Activated T-cell treated with anti-CD3 and anti-CD28 coated beads, Interleukin-2, amount 50 U/mL, for 48 hours (primary cell): ENCODE measurements at regions not wholly inside any gene's neighbourhood (a gene's known extent, or its start where the extent isn't known, plus 50 kb on each side); places are given as distances from the start of the nearest gene placed in this dataset.
"Not testable (repeated sequence)": the region's sequence is repeated elsewhere in the genome, so short reads cannot be mapped to it uniquely, and the experiment has no call there.

Experiments
- DNase-seq, 2 experiments: peaks; one replicate each; pipeline ENCODE4 v3.0.0-alpha.2; 2020

GRCh38 chrX:124426288-124427169, 80.2 kb downstream of the SH2D1A start:
- DNase-seq, result no peak

GRCh38 chrX:124433186-124433585, 86.8 kb downstream of the SH2D1A start:
- DNase-seq, result no peak

DNA sequence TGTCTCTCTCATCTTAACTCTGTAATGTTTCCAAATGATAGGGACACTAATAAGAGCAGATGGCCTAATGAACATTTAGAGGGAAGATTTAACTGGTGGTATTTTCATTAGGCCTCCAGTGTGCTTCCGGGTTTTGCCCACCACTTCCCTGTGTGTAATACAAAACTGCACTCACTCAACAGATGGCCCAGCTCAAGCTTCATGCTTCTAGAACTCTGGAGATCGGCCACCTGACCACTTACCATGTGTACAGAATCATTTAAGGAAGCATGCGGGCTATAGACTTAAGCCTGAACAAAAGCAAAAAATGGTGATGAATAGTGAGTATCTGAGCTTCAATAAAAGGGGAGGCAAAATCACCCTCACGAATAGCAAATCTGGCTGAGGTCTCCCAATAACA, 89.3 kb downstream of the SH2D1A start:
- no peak for DNase-seq

- no peak for DNase-seq
Observed at GRCh38 chrX:124440695-124441094, 94.3 kb downstream of the SH2D1A start.

GRCh38 chrX:124441971-124442590, 95.7 kb downstream of the SH2D1A start:
- no peak for DNase-seq

DNA sequence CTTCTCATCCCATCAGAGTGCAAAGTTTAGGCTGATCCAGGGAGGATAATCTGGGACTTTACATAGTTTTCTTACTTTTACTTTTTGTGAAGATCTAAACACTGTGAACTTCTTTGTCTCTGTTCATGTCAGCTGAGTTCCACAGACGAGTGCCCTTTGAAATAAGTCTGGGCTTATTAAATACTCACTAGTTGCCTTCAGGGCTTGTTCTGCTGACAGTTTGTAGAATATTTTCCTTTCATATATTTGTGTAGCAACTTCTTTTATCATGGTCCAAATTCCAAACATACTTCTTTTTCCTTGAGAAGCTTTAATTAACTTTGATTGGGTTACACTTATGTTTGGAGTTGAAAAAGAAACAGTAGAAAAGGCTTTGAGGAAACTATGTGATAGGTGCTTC, 109.6 kb downstream of the SH2D1A start:
- no peak for DNase-seq

- DNase-seq, result not testable (repeated sequence)
Observed at GRCh38 chrX:124459851-124460250, 113.5 kb downstream of the SH2D1A start.

DNA sequence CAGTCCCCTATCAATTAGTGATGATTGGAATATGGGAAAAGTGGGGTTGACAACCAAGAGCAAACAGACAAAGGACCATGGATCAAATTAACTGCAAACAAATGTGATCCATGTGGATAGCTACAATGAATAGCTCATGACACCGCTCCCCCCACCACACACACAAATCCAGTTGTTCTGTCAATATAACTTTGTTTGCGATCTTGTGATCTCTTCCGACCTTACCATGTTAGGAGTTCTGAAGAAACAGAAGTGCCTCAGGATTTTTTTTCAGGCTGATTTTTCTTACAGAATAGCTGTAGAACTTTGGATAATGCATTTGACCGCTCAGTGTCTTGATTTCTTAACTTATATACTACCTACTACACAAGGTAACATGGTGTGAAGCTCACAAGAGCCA, 116.6 kb downstream of the SH2D1A start:
- no peak for DNase-seq

DNA sequence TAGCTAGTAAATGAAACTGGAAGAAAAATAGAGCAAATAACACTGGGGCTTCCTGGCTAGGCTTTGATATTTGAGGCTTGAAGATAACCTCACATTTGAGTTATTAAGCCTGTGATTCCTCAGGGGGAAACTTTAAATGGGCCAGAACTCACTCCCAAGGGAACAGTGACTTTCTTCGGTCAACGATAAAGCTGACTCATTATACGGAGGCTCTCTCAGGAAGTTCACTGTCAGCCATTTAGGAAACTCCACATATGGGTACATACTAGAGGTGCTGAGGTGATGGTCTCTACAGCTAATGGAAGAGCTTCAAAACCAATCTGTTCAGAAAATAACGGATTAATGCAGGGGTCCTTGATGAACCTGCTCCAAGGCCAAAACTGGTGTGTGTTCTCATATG, 120.8 kb downstream of the SH2D1A start:
- DNase-seq, result no peak

DNA sequence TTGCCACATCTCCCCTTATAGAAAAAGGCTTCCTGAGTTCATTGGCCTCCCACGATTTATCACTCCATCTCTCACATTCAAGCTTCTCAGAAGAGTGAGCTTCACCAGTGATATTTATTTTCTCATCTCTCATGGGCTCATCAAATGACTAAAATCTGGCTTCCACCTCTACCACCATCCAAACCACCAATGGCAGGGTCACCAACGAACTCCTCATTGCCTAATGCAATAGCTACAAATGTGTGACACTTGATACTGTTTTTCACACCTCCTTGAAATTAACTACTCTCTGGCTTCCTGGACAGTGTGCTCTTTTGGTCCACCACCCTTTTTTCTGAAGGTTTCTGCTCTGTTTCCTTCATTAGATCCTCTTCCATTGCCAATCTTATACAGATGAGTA, 129.0 kb downstream of the SH2D1A start:
- no peak for DNase-seq

GRCh38 chrX:124476562-124476961, 130.2 kb downstream of the SH2D1A start:
- no peak for DNase-seq

DNA sequence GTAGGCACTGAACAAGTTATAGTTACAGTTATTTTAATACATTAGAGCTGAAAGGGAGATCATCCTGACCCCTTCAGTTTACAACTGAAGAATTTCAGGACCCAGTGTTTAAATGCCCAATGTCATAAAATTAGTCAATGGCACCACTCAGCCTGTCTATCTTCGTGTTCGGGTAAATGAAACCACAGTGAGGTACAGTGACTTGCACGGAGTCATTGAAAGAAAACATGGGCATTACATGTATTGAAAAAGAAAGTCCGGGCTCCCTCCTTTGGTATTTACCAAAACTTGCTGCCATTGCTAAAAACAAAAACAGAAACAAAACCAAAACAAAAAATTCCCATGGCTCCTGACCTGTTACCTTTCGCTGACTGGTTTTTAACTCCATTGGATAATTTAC, 131.7 kb downstream of the SH2D1A start:
- DNase-seq, result no peak

- DNase-seq, result no peak
Observed at GRCh38 chrX:124488412-124489161, 142.2 kb downstream of the SH2D1A start.

DNA sequence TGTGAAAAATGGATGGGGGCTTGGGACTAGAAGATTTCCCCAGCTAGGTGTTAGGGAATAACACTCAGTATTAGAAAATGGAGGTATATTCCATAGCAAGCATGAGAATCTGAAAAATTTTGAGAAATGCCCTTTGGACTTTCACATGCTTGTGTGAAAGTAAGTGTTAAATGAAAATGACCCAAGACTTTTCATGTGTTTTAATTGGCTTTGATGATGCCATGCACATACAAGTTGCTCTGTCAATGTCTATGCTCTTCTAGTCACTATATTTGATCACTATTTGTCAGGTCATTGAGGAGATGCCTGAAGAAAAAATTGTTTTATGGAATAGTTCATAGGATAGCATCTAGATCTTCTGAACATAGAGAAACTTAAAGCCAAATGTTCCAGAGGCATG, 147.6 kb downstream of the SH2D1A start:
- DNase-seq, result no peak

DNA sequence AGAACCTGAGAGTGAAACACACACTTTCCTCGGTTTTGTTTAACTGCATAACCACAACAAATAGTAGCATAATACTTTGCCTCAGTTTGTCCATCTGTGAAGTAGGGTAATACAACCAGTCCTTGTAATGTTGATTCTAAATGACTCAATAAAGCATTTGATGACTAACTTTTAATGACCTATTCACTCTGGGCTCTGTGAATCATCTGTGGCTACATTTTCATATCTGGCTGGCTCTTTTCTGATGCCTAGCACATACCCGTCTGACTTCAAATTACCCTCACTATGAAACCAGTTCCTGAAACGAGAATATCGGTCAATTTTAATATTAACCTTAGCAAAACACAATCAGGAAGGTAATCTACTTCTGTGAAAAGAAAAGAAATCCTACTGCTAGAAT, 151.0 kb downstream of the SH2D1A start:
- no peak for DNase-seq

DNA sequence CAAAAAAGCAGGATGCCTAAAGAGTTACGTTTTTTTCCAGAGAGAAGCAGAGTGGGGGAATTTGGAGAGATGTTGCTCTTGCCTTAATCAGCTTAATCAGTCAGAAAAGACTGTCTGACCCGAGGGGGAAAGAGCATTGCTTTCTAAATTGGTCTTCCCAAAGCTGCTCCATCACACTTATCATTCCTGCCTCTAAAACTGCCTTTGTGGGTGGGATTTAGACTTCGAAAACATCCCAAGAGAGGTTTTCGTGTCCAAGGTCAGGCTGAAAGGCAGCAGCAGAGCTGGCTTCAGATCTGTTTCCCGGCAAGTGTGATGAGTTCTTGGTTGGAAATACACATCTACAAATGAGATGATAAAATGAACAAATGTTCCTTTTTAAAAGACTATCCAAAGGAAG, 155.2 kb downstream of the SH2D1A start:
- DNase-seq, result no peak

GRCh38 chrX:124502166-124502565, 155.8 kb downstream of the SH2D1A start:
- DNase-seq, result peak in 1 of 2 experiments; percentile 13

GRCh38 chrX:124502599-124502998, 156.2 kb downstream of the SH2D1A start:
- no peak for DNase-seq

DNA sequence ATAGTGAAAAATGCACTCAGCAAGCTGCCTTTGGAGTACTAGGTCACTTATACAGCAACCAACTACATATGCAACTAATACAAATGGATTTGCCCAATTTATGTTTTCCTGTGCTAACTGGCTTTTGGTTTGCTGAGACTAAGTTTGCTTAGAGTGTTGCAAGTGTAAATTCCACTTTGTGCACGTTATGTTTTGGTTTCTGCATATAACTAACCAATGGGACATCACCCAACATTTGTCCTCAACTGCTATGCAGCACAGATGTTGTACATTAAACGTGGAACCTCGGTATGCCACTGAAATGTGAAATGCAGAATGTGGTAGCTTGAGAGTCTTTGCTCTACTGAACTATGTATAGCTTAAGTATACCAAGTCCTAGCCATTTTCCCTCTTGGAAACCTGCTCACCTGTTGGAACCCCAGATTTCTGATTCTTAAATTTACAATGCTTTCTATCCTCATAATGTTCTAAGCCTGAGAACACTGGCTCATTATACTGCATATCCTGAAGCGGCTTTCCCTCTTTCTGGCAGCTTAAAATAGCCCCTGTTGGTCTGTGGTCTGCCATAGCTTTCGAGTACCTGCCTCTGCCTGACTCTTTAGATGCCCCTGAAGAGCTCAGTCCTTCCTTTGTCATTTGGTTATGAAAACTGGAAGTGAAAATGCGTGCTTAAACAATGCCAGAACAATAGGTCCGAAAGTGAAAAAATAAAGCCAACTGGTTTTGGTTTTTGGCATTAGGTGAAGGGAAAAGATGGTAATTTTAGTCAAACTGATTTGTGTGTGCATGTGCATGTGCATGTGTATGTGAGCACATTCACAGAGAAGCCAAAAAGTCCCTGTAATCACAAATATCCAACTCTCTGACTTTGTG, 158.0 kb downstream of the SH2D1A start:
- no peak for DNase-seq

DNA sequence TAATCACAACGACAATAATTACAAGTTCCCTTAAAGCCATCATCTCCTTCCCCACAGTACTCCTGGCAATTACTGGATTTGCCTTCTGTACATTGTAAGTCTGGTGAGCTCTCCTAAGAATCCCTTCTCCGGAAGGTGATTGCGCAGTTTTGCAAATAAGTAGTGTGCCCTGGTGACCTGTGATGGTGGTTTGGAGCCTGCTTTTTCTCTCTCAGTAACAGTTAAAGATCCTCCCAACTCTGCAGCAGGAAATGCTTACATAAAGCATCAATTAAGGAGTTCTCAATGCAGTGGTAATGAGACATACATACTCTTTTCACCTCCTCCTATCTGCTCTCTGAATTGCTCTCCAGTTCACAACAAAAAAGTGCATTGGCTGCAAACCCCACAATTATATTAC, 159.7 kb downstream of the SH2D1A start:
- DNase-seq, result no peak

DNA sequence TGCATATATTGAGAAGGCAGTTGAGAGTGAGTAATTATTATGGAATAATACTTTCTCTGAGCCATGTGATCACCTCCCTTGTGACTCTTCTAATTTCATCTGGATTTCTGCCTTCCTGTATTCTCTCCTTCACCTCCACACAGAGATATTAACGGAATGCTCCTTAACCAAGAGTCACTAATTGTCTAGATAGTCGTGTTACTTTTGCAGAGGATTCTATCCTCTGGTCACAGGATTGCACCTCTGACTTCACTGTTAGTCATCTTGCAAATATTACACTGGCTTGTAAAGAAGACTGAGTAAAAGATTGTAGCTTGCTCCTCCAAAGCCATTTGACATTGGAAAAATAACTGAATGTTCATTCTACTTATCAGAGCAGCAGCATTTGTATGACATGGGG, 160.9 kb downstream of the SH2D1A start:
- no peak for DNase-seq

- DNase-seq, result no peak
Observed at GRCh38 chrX:124518885-124519284, 172.5 kb downstream of the SH2D1A start.

DNA sequence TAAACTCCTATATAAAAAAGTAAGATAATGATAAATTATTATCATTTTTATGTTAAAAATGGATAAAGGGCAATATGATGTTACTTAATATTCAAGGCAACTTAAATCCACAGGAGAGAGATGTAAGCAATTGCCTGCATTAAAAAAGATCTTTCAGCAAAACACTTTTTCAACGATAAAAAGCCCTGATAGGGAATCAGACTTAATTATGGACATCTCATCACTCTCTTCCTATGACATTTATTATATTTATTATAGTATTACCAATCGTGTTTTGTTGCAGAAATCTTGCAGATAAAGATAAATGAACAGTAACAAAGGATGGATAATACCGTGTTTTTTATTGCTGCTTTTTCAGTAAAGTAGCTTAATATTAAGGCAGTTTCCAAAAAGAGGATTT, 178.5 kb downstream of the SH2D1A start:
- no peak for DNase-seq
